Astrocyte (in vitro differentiated cells and primary cell): ENCODE measurements at regions not wholly inside any gene's neighbourhood (a gene's known extent, or its start where the extent isn't known, plus 50 kb on each side); places are given as distances from the start of the nearest gene placed in this dataset.

Experiments
- DNase-seq: peaks from one replicate; pipeline ENCODE4 v3.0.0-alpha.2; 2010; ENCODE audit warnings: low read depth
- FAIRE-seq: peaks from 2 replicates; lab custom pipeline; 2011; peaks lifted over from hg19 to GRCh38; lab: Jason Lieb, UNC
- H2AFZ ChIP-seq: 2 replicates; pipeline ENCODE4 v1.6.0; 2012; ENCODE audit warnings: low read depth, low read length, inconsistent platforms
- H3K27ac ChIP-seq: 2 replicates; pipeline ENCODE4 v1.5.1; 2011; ENCODE audit warnings: low read depth, low read length, inconsistent platforms
- H3K27me3 ChIP-seq: 2 replicates; pipeline ENCODE4 v1.6.0; 2011; ENCODE audit warnings: low read length, inconsistent platforms; ENCODE audit not compliant: insufficient read depth
- H3K36me3 ChIP-seq: 2 replicates; pipeline ENCODE4 v1.5.1; 2011; ENCODE audit warnings: low read length, inconsistent platforms; ENCODE audit not compliant: insufficient read depth
- H3K4me1 ChIP-seq: 2 replicates; pipeline ENCODE4 v1.5.1; 2011; ENCODE audit warnings: low read length, inconsistent platforms; ENCODE audit not compliant: insufficient read depth
- H3K4me2 ChIP-seq: 2 replicates; pipeline ENCODE4 v1.6.0; 2012; ENCODE audit warnings: low read length, inconsistent platforms
- H3K4me3 ChIP-seq: 2 replicates; pipeline ENCODE4 v1.5.1; 2011; ENCODE audit warnings: low read depth, mild to moderate bottlenecking, low read length, inconsistent platforms; ENCODE audit not compliant: insufficient read depth
- H3K79me2 ChIP-seq: 2 replicates; pipeline ENCODE4 v1.6.0; 2012; ENCODE audit warnings: mild to moderate bottlenecking, low read length, inconsistent platforms; ENCODE audit not compliant: insufficient read depth
- H3K9ac ChIP-seq: 2 replicates; pipeline ENCODE4 v1.6.0; 2012; ENCODE audit warnings: mild to moderate bottlenecking, low read length, inconsistent platforms
- H3K9me3 ChIP-seq: 2 replicates; pipeline ENCODE4 v1.5.1; 2012; ENCODE audit warnings: low read depth, mild to moderate bottlenecking, low read length, inconsistent platforms; ENCODE audit not compliant: insufficient read depth
- H4K20me1 ChIP-seq: 2 replicates; pipeline ENCODE4 v1.6.0; 2012; ENCODE audit warnings: low read length, inconsistent platforms; ENCODE audit not compliant: insufficient read depth
- H3K27ac Mint-ChIP-seq: one replicate; pipeline ENCODE4 v1.8.0; 2021; ENCODE audit warnings: mild to moderate bottlenecking, mixed read lengths; ENCODE audit not compliant: unreplicated experiment
- H3K27me3 Mint-ChIP-seq: one replicate; pipeline ENCODE4 v1.8.0; 2021; ENCODE audit warnings: low read depth, mixed read lengths; ENCODE audit not compliant: unreplicated experiment
- H3K36me3 Mint-ChIP-seq: one replicate; pipeline ENCODE4 v1.8.0; 2021; ENCODE audit warnings: low read depth, mixed read lengths; ENCODE audit not compliant: unreplicated experiment
- H3K4me1 Mint-ChIP-seq: one replicate; pipeline ENCODE4 v1.8.0; 2021; ENCODE audit warnings: low read depth, mixed read lengths; ENCODE audit not compliant: unreplicated experiment
- H3K4me3 Mint-ChIP-seq: one replicate; pipeline ENCODE4 v1.8.0; 2021; ENCODE audit warnings: mild to moderate bottlenecking, moderate library complexity, mixed read lengths; ENCODE audit not compliant: unreplicated experiment
- H3K9me3 Mint-ChIP-seq: one replicate; pipeline ENCODE4 v1.8.0; 2021; ENCODE audit warnings: mild to moderate bottlenecking, mixed read lengths; ENCODE audit not compliant: unreplicated experiment
- EZH2 ChIP-seq: IDR thresholded peaks from 2 replicates; pipeline ENCODE4 v1.6.1; 2012; ENCODE audit warnings: mild to moderate bottlenecking, low read length, inconsistent platforms; ENCODE audit not compliant: insufficient read depth
- TF ChIP-seq, protein P1 (sequence below): IDR thresholded peaks from 2 replicates; pipeline ENCODE4 v1.5.1; 2011; ENCODE audit warnings: low read depth, mild to moderate bottlenecking, inconsistent platforms, low read length, moderate library complexity; ENCODE audit not compliant: insufficient read depth

DNA sequence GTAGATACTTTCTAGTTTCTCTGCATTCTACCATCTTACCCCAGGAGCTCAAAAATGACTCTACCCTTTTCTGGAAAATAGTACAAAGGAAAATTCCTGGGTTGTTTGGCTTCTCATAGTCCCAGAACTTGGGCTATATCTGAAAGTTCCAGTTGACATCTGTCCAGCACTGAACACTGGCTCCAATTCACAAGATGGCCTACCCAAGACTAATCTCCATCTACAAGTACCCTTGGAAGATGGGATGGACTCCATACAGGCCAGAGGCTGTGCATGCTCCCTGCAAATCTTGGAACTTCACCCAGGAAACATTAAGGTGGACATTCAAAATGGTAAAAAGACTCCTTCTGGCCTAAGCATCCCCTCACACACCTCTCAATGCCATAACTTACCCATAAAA, 427.1 kb downstream of the DTWD2 start:
- Mint-ChIP-seq H3K4me3 (no peak overlapping the region), H3K27ac (no peak overlapping the region), H3K27me3 (no peaks in the 10 kb centered on the region), H3K36me3 (no peaks in the 10 kb centered on the region), H3K4me1 (peaks cover 14% of the 10 kb centered on the region), H3K9me3 (no peaks in the 10 kb centered on the region)
- Histone ChIP-seq H3K4me3 (no peak overlapping the region), H3K9ac (no peak overlapping the region), H3K79me2 (no peaks in the 10 kb centered on the region), H3K36me3 (no peaks in the 10 kb centered on the region), H2AFZ (no peak overlapping the region), H3K27ac (no peak overlapping the region), H3K9me3 (no peaks in the 10 kb centered on the region), H4K20me1 (no peaks in the 10 kb centered on the region), H3K4me2 (no peak overlapping the region), H3K27me3 (no peaks in the 10 kb centered on the region), H3K4me1 (no peaks in the 10 kb centered on the region)
- no peak for TF ChIP-seq EZH2
- TF ChIP-seq, protein P1, sequence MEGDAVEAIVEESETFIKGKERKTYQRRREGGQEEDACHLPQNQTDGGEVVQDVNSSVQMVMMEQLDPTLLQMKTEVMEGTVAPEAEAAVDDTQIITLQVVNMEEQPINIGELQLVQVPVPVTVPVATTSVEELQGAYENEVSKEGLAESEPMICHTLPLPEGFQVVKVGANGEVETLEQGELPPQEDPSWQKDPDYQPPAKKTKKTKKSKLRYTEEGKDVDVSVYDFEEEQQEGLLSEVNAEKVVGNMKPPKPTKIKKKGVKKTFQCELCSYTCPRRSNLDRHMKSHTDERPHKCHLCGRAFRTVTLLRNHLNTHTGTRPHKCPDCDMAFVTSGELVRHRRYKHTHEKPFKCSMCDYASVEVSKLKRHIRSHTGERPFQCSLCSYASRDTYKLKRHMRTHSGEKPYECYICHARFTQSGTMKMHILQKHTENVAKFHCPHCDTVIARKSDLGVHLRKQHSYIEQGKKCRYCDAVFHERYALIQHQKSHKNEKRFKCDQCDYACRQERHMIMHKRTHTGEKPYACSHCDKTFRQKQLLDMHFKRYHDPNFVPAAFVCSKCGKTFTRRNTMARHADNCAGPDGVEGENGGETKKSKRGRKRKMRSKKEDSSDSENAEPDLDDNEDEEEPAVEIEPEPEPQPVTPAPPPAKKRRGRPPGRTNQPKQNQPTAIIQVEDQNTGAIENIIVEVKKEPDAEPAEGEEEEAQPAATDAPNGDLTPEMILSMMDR = no peak
- FAIRE-seq (no peak), DNase-seq (no peak)

DNA sequence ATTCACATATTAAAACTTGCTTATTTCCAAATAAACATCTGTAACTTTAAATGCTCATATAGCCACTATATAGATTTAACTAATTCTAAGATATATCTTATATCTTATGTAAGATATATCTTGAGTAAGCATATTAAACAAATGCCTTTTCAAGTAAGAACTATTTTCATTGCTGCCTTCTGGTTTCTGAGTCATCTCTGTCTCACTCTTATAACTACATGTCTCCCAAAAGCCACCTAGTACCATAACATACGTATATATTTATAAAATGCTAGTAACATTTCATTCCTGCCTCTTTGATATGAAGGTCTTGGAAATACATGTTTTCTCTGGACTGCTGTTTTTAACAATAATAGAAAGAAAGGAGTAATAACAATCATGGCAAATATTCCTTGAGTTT, 429.5 kb downstream of the DTWD2 start:
- H3K4me2 ChIP-seq = no peak overlapping the region
- Mint-ChIP-seq H3K9me3 (no peaks in the 10 kb centered on the region), H3K27ac (no peak overlapping the region), H3K27me3 (no peaks in the 10 kb centered on the region), H3K4me3 (no peak overlapping the region), H3K4me1 (peaks cover 24% of the 10 kb centered on the region), H3K36me3 (no peaks in the 10 kb centered on the region)
- no peaks in the 10 kb centered on the region for H3K79me2 ChIP-seq
- no peaks in the 10 kb centered on the region for H3K36me3 ChIP-seq
- H3K9me3 ChIP-seq = no peaks in the 10 kb centered on the region
- H3K4me1 ChIP-seq = peaks cover 2% of the 10 kb centered on the region
- H3K9ac ChIP-seq = no peak overlapping the region
- H3K4me3 ChIP-seq = no peak overlapping the region
- no peak overlapping the region for H3K27ac ChIP-seq
- FAIRE-seq (no peak), DNase-seq (no peak)
- H4K20me1 ChIP-seq = no peaks in the 10 kb centered on the region
- no peaks in the 10 kb centered on the region for H3K27me3 ChIP-seq
- H2AFZ ChIP-seq = no peak overlapping the region
- TF ChIP-seq, protein P1 = no peak
- no peak for TF ChIP-seq EZH2

DNA sequence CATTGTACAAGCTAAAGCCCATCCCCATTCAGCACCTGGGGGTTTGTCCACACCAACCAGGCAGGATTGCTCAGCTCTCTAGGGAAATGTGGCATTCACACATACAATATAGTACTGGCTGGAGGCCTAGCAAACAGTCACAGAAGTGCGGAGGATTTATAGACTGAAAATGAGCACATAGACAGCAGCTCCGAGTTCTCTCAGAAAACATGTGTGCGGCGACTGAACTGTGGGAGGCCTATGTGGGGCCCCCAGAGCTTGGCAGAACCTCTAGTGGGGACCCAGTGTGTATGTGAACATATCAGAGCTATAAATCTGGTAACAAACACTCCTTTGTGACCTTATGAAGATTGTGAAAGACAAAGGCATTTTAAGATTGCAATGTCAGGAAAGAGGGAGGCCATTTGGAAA, 431.1 kb downstream of the DTWD2 start:
- Histone ChIP-seq H3K27ac (no peak overlapping the region), H4K20me1 (no peaks in the 10 kb centered on the region), H3K4me2 (no peak overlapping the region), H3K36me3 (no peaks in the 10 kb centered on the region), H3K79me2 (no peaks in the 10 kb centered on the region), H3K4me1 (peaks cover 3% of the 10 kb centered on the region), H3K4me3 (no peak overlapping the region), H2AFZ (no peak overlapping the region), H3K9ac (no peak overlapping the region), H3K27me3 (no peaks in the 10 kb centered on the region), H3K9me3 (no peaks in the 10 kb centered on the region)
- H3K9me3 Mint-ChIP-seq = no peaks in the 10 kb centered on the region
- no peaks in the 10 kb centered on the region for H3K36me3 Mint-ChIP-seq
- peaks cover 30% of the 10 kb centered on the region for H3K4me1 Mint-ChIP-seq
- H3K27ac Mint-ChIP-seq = no peak overlapping the region
- TF ChIP-seq, protein P1 = no peak
- TF ChIP-seq EZH2 = no peak
- DNase-seq = no peak
- no peak for FAIRE-seq
- no peaks in the 10 kb centered on the region for H3K27me3 Mint-ChIP-seq
- H3K4me3 Mint-ChIP-seq = no peak overlapping the region
